CD14-positive monocyte (primary cell): ENCODE measurements at regions not wholly inside any gene's neighbourhood (a gene's known extent, or its start where the extent isn't known, plus 50 kb on each side); places are given as distances from the start of the nearest gene placed in this dataset.

Experiments
- DNase-seq, 3 donors: peaks; one replicate each; pipeline ENCODE4 v3.0.0-alpha.2; 2011 to 2022
- H2AFZ ChIP-seq: 2 replicates; pipeline ENCODE4 v1.6.0; 2012; ENCODE audit warnings: mild to moderate bottlenecking, low read depth, low read length, inconsistent platforms; ENCODE audit not compliant: insufficient read depth, poor library complexity, severe bottlenecking
- H3K27ac ChIP-seq, 2 donors: 1 replicate in 1 of 2; 2 replicates in 1 of 2; pipeline ENCODE4 v1.5.1; 2012 to 2013; ENCODE audit warnings: low read length in 2 of 2, control low read depth in 1 of 2, inconsistent platforms in 1 of 2, low read depth in 1 of 2, mild to moderate bottlenecking in 1 of 2
- H3K27me3 ChIP-seq, 2 donors: one replicate each; pipeline versions ENCODE4 v1.6.0 to v1.6.1; 2011 to 2013; ENCODE audit warnings: low read length in 2 of 2; ENCODE audit not compliant: control insufficient read depth in 2 of 2, insufficient read depth in 2 of 2
- H3K36me3 ChIP-seq, 2 donors: replicated peaks in 1 of 2; 1 replicate in 1 of 2; 2 replicates in 1 of 2; pipeline versions ENCODE4 v1.5.1 to v1.6.1; 2012 to 2013; ENCODE audit warnings: low read length in 2 of 2, control low read depth in 1 of 2, inconsistent platforms in 1 of 2, mild to moderate bottlenecking in 1 of 2; ENCODE audit not compliant: insufficient read depth in 2 of 2, control insufficient read depth in 1 of 2
- H3K4me1 ChIP-seq, 2 donors: 1 replicate in 1 of 2; 2 replicates in 1 of 2; pipeline versions ENCODE4 v1.5.1 to v1.6.1; 2012 to 2013; ENCODE audit warnings: low read length in 2 of 2, control low read depth in 1 of 2, inconsistent platforms in 1 of 2, mild to moderate bottlenecking in 1 of 2, moderate library complexity in 1 of 2; ENCODE audit not compliant: insufficient read depth in 2 of 2, control insufficient read depth in 1 of 2
- H3K4me2 ChIP-seq: replicated peaks from 2 replicates; pipeline ENCODE3; 2012; ENCODE audit warnings: low read length, moderate library complexity, mild to moderate bottlenecking; ENCODE audit not compliant: poor library complexity, severe bottlenecking; ENCODE audit errors: extremely low read depth
- H3K4me3 ChIP-seq, 3 experiments: fragments of 200-600 bp in 1 of 3; sonication (generic) in 1 of 3; replicated peaks in 1 of 3; 1 replicate in 2 of 3; 2 replicates in 1 of 3; pipeline ENCODE4 v1.5.1; 2011 to 2013; ENCODE audit warnings: low read length in 3 of 3, mild to moderate bottlenecking in 3 of 3, control low read depth in 2 of 3, low read depth in 2 of 3, inconsistent platforms in 1 of 3, moderate library complexity in 1 of 3
- H3K79me2 ChIP-seq: 2 replicates; pipeline ENCODE4 v1.6.0; 2012; ENCODE audit warnings: mild to moderate bottlenecking, control low read depth, inconsistent platforms, low read length, moderate library complexity; ENCODE audit not compliant: insufficient read depth
- H3K9ac ChIP-seq: 2 replicates; pipeline ENCODE4 v1.6.0; 2017; ENCODE audit warnings: low read length, mild to moderate bottlenecking; ENCODE audit not compliant: insufficient read depth, poor library complexity, severe bottlenecking
- H3K9me3 ChIP-seq, 2 donors: replicated peaks in 1 of 2; 1 replicate in 1 of 2; 2 replicates in 1 of 2; pipeline versions ENCODE4 v1.5.1 to v1.6.1; 2012 to 2013; ENCODE audit warnings: low read length in 2 of 2, control low read depth in 1 of 2; ENCODE audit not compliant: control insufficient read depth in 1 of 2, insufficient read depth in 1 of 2
- H4K20me1 ChIP-seq: 2 replicates; pipeline ENCODE4 v1.6.0; 2012; ENCODE audit warnings: mild to moderate bottlenecking, low read length, control low read depth, moderate library complexity; ENCODE audit not compliant: insufficient read depth
- H3K27ac Mint-ChIP-seq, 7 donors: one replicate each; pipeline ENCODE4 v1.8.0; 2020; ENCODE audit warnings: mild to moderate bottlenecking in 7 of 7, mixed read lengths in 7 of 7, moderate library complexity in 6 of 7, inconsistent platforms in 2 of 7
- H3K27me3 Mint-ChIP-seq, 3 donors: one replicate each; pipeline ENCODE4 v1.8.0; 2021 to 2022; ENCODE audit warnings: low read depth in 3 of 3, mild to moderate bottlenecking in 3 of 3, mixed read lengths in 3 of 3, moderate library complexity in 3 of 3, inconsistent platforms in 1 of 3
- H3K36me3 Mint-ChIP-seq, 2 donors: one replicate each; pipeline ENCODE4 v1.8.0; 2020; ENCODE audit warnings: mixed read lengths in 2 of 2, inconsistent platforms in 1 of 2, mild to moderate bottlenecking in 1 of 2
- H3K4me1 Mint-ChIP-seq: one replicate; pipeline ENCODE4 v1.8.0; 2020; ENCODE audit warnings: mild to moderate bottlenecking, mixed read lengths
- H3K4me3 Mint-ChIP-seq, 2 donors: one replicate each; pipeline ENCODE4 v1.8.0; 2020; ENCODE audit warnings: mild to moderate bottlenecking in 2 of 2, mixed read lengths in 2 of 2, moderate library complexity in 1 of 2
- H3K9me3 Mint-ChIP-seq, 7 donors: one replicate each; pipeline ENCODE4 v1.8.0; 2020 to 2022; ENCODE audit warnings: mixed read lengths in 7 of 7, mild to moderate bottlenecking in 6 of 7, moderate library complexity in 6 of 7, inconsistent platforms in 2 of 7
- CTCF ChIP-seq: fragments of 200-600 bp; IDR thresholded peaks from one replicate; pipeline ENCODE4 v1.8.0; 2022; ENCODE audit warnings: antibody characterized with exemption, mild to moderate bottlenecking
- WGBS: methylation state at CpG from one replicate; pipeline ENCODE4 v1.1.5; 2013; ENCODE audit warnings: missing lambda C conversion rate; ENCODE audit not compliant: insufficient coverage; 5-methylcytosine and 5-hydroxymethylcytosine counted together
- intact Hi-C, 2 donors: fragments of 100-400 bp; cut with micrococcal nuclease; formaldehyde crosslinking; loops; one replicate each; pipeline versions ENCODE4 v1.15.0 to v1.15.1; 2023

GRCh38 chr1:187630653-187631380, 802.1 kb downstream of the PLA2G4A start:
- 100% methylated on average over 9 of the region's 13 CpGs for WGBS
- Histone ChIP-seq H3K27me3 (no peaks in the 10 kb centered on the region), H3K36me3 (no peaks in the 10 kb centered on the region), H3K4me2 (no peak overlapping the region), H3K9ac (no peak overlapping the region), H3K27ac (no peak overlapping the region), H3K4me1 (no peaks in the 10 kb centered on the region), H3K9me3 (peaks cover 19 to 21% of the 10 kb centered on the region in 2 donors), H4K20me1 (no peaks in the 10 kb centered on the region), H3K4me3 (no peak overlapping the region), H2AFZ (no peak overlapping the region), H3K79me2 (no peaks in the 10 kb centered on the region)
- Mint-ChIP-seq H3K4me1 (no peaks in the 10 kb centered on the region), H3K4me3 (no peak overlapping the region), H3K27me3 (no peaks in the 10 kb centered on the region), H3K9me3 (peaks cover 12 to 23% (median 15%) of the 10 kb centered on the region in 7 donors), H3K36me3 (no peaks in the 10 kb centered on the region), H3K27ac (no peak overlapping the region)
- intact Hi-C loops, result no loop called here
- no peak for DNase-seq
- no peak for TF ChIP-seq CTCF

DNA sequence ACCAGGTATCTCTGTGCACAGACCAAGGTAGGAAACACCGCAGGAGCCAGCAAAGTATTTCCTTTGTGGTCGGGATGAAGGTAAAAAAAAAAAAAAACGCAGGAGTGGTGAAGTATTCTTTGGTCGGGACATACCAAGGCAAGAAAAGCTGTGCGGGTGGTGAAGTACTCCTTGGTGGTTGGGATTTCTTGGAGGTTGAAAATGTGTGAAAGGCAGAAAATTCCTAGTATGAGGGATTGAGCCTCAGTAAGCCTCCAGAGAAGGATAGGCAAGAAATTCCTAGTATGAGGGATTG, 802.6 kb downstream of the PLA2G4A start:
- Histone ChIP-seq H3K4me3 (no peak overlapping the region), H4K20me1 (no peaks in the 10 kb centered on the region), H3K27me3 (no peaks in the 10 kb centered on the region), H3K4me1 (no peaks in the 10 kb centered on the region), H3K4me2 (no peak overlapping the region), H3K36me3 (no peaks in the 10 kb centered on the region), H3K9me3 (peaks cover 20 to 22% of the 10 kb centered on the region in 2 donors), H3K79me2 (no peaks in the 10 kb centered on the region), H3K9ac (no peak overlapping the region), H2AFZ (no peak overlapping the region), H3K27ac (no peak overlapping the region)
- H3K4me1 Mint-ChIP-seq, result no peaks in the 10 kb centered on the region
- intact Hi-C loops, result no loop called here
- no peaks in the 10 kb centered on the region for H3K27me3 Mint-ChIP-seq
- TF ChIP-seq CTCF, result no peak
- no peak for DNase-seq
- H3K9me3 Mint-ChIP-seq, result peaks cover 12 to 23% (median 15%) of the 10 kb centered on the region in 7 donors
- 95% methylated on average over 5 of the region's 5 CpGs for WGBS
- H3K27ac Mint-ChIP-seq, result no peak overlapping the region
- no peak overlapping the region for H3K4me3 Mint-ChIP-seq
- no peaks in the 10 kb centered on the region for H3K36me3 Mint-ChIP-seq
